WERI-Rb-1 (cell line): ENCODE measurements at regions not wholly inside any gene's neighbourhood (a gene's known extent, or its start where the extent isn't known, plus 50 kb on each side); places are given as distances from the start of the nearest gene placed in this dataset.

Experiments used
- DNase-seq: peaks from one replicate; pipeline ENCODE4 v3.0.0-alpha.2; 2020
- H3K27ac ChIP-seq: fragments of 250-450 bp; sonication (Bioruptor Pico); 2 replicates; pipeline ENCODE4 v1.5.1; 2020; ENCODE audit warnings: mild to moderate bottlenecking, moderate library complexity
- H3K27me3 ChIP-seq: fragments of 250-450 bp; sonication (Bioruptor Pico); 2 replicates; pipeline ENCODE4 v1.5.1; 2021; ENCODE audit warnings: mild to moderate bottlenecking, low read depth, moderate library complexity; ENCODE audit not compliant: insufficient read depth, severe bottlenecking
- H3K36me3 ChIP-seq: fragments of 250-450 bp; sonication (Bioruptor Pico); 2 replicates; pipeline ENCODE4 v1.5.1; 2020; ENCODE audit warnings: mild to moderate bottlenecking, moderate library complexity
- H3K4me3 ChIP-seq: 2 replicates; pipeline ENCODE4 v1.5.1; 2011; ENCODE audit warnings: low read depth, mild to moderate bottlenecking, control low read depth, low read length
- H3K9me3 ChIP-seq: fragments of 250-450 bp; sonication (Bioruptor Pico); 2 replicates; pipeline ENCODE4 v1.5.1; 2021; ENCODE audit warnings: mild to moderate bottlenecking, moderate library complexity; ENCODE audit not compliant: severe bottlenecking
- CTCF ChIP-seq: IDR thresholded peaks from 2 replicates; pipeline ENCODE4 v1.5.1; 2011; ENCODE audit warnings: low read depth, mild to moderate bottlenecking, control low read depth, inconsistent platforms, low read length

GRCh38 chr1:55420929-55421716 lies 206.0 kb upstream of the USP24 start:
- DNase-seq: peak; percentile 15
- Histone ChIP-seq H3K4me3 (no peak overlapping the region), H3K9me3 (no peaks in the 10 kb centered on the region), H3K27me3 (no peaks in the 10 kb centered on the region), H3K27ac (no peak overlapping the region), H3K36me3 (no peaks in the 10 kb centered on the region)
- TF ChIP-seq CTCF: no peak

- Histone ChIP-seq H3K27me3 (no peaks in the 10 kb centered on the region), H3K4me3 (no peak overlapping the region), H3K27ac (no peak overlapping the region), H3K9me3 (no peaks in the 10 kb centered on the region), H3K36me3 (no peaks in the 10 kb centered on the region)
- no peak for TF ChIP-seq CTCF
- DNase-seq: no peak
These were observed 204.9 kb upstream of the USP24 start for GRCh38 chr1:55420026-55420425.

- no peak for DNase-seq
- no peak for TF ChIP-seq CTCF
- no peaks in the 10 kb centered on the region for H3K9me3 ChIP-seq
- H3K27ac ChIP-seq: no peak overlapping the region
- H3K4me3 ChIP-seq: no peak overlapping the region
- H3K27me3 ChIP-seq: no peaks in the 10 kb centered on the region
- H3K36me3 ChIP-seq: no peaks in the 10 kb centered on the region
These were observed 203.2 kb upstream of the USP24 start for GRCh38 chr1:55418208-55419000.

- Histone ChIP-seq H3K27ac (no peak overlapping the region), H3K4me3 (no peak overlapping the region), H3K27me3 (no peaks in the 10 kb centered on the region), H3K36me3 (no peaks in the 10 kb centered on the region), H3K9me3 (no peaks in the 10 kb centered on the region)
- DNase-seq: no peak
- TF ChIP-seq CTCF: no peak
These were observed 201.1 kb upstream of the USP24 start for GRCh38 chr1:55416164-55416842.

- Histone ChIP-seq H3K36me3 (no peaks in the 10 kb centered on the region), H3K9me3 (no peaks in the 10 kb centered on the region), H3K27me3 (no peaks in the 10 kb centered on the region), H3K4me3 (no peak overlapping the region), H3K27ac (no peak overlapping the region; the same call in 1 of the 2 replicates)
- peak; percentile 23 for DNase-seq
- no peak for TF ChIP-seq CTCF
These were observed 198.1 kb upstream of the USP24 start for GRCh38 chr1:55413286-55413685.
